Astrocyte (in vitro differentiated cells and primary cell): ENCODE measurements at regions not wholly inside any gene's neighbourhood (a gene's known extent, or its start where the extent isn't known, plus 50 kb on each side); places are given as distances from the start of the nearest gene placed in this dataset.
"Not testable (repeated sequence)": the region's sequence is repeated elsewhere in the genome, so short reads cannot be mapped to it uniquely, and the experiment has no call there.

Source experiments
- DNase-seq: peaks from one replicate; pipeline ENCODE4 v3.0.0-alpha.2; 2010; ENCODE audit warnings: low read depth
- FAIRE-seq: peaks from 2 replicates; lab custom pipeline; 2011; peaks lifted over from hg19 to GRCh38; lab: Jason Lieb, UNC
- H2AFZ ChIP-seq: 2 replicates; pipeline ENCODE4 v1.6.0; 2012; ENCODE audit warnings: low read depth, low read length, inconsistent platforms
- H3K27ac ChIP-seq: 2 replicates; pipeline ENCODE4 v1.5.1; 2011; ENCODE audit warnings: low read depth, low read length, inconsistent platforms
- H3K27me3 ChIP-seq: 2 replicates; pipeline ENCODE4 v1.6.0; 2011; ENCODE audit warnings: low read length, inconsistent platforms; ENCODE audit not compliant: insufficient read depth
- H3K36me3 ChIP-seq: 2 replicates; pipeline ENCODE4 v1.5.1; 2011; ENCODE audit warnings: low read length, inconsistent platforms; ENCODE audit not compliant: insufficient read depth
- H3K4me1 ChIP-seq: 2 replicates; pipeline ENCODE4 v1.5.1; 2011; ENCODE audit warnings: low read length, inconsistent platforms; ENCODE audit not compliant: insufficient read depth
- H3K4me2 ChIP-seq: 2 replicates; pipeline ENCODE4 v1.6.0; 2012; ENCODE audit warnings: low read length, inconsistent platforms
- H3K4me3 ChIP-seq: 2 replicates; pipeline ENCODE4 v1.5.1; 2011; ENCODE audit warnings: low read depth, mild to moderate bottlenecking, low read length, inconsistent platforms; ENCODE audit not compliant: insufficient read depth
- H3K79me2 ChIP-seq: 2 replicates; pipeline ENCODE4 v1.6.0; 2012; ENCODE audit warnings: mild to moderate bottlenecking, low read length, inconsistent platforms; ENCODE audit not compliant: insufficient read depth
- H3K9ac ChIP-seq: 2 replicates; pipeline ENCODE4 v1.6.0; 2012; ENCODE audit warnings: mild to moderate bottlenecking, low read length, inconsistent platforms
- H3K9me3 ChIP-seq: 2 replicates; pipeline ENCODE4 v1.5.1; 2012; ENCODE audit warnings: low read depth, mild to moderate bottlenecking, low read length, inconsistent platforms; ENCODE audit not compliant: insufficient read depth
- H4K20me1 ChIP-seq: 2 replicates; pipeline ENCODE4 v1.6.0; 2012; ENCODE audit warnings: low read length, inconsistent platforms; ENCODE audit not compliant: insufficient read depth
- H3K27ac Mint-ChIP-seq: one replicate; pipeline ENCODE4 v1.8.0; 2021; ENCODE audit warnings: mild to moderate bottlenecking, mixed read lengths; ENCODE audit not compliant: unreplicated experiment
- H3K27me3 Mint-ChIP-seq: one replicate; pipeline ENCODE4 v1.8.0; 2021; ENCODE audit warnings: low read depth, mixed read lengths; ENCODE audit not compliant: unreplicated experiment
- H3K36me3 Mint-ChIP-seq: one replicate; pipeline ENCODE4 v1.8.0; 2021; ENCODE audit warnings: low read depth, mixed read lengths; ENCODE audit not compliant: unreplicated experiment
- H3K4me1 Mint-ChIP-seq: one replicate; pipeline ENCODE4 v1.8.0; 2021; ENCODE audit warnings: low read depth, mixed read lengths; ENCODE audit not compliant: unreplicated experiment
- H3K4me3 Mint-ChIP-seq: one replicate; pipeline ENCODE4 v1.8.0; 2021; ENCODE audit warnings: mild to moderate bottlenecking, moderate library complexity, mixed read lengths; ENCODE audit not compliant: unreplicated experiment
- H3K9me3 Mint-ChIP-seq: one replicate; pipeline ENCODE4 v1.8.0; 2021; ENCODE audit warnings: mild to moderate bottlenecking, mixed read lengths; ENCODE audit not compliant: unreplicated experiment
- CTCF ChIP-seq: IDR thresholded peaks from 2 replicates; pipeline ENCODE4 v1.5.1; 2011; ENCODE audit warnings: low read depth, mild to moderate bottlenecking, inconsistent platforms, low read length, moderate library complexity; ENCODE audit not compliant: insufficient read depth
- EZH2 ChIP-seq: IDR thresholded peaks from 2 replicates; pipeline ENCODE4 v1.6.1; 2012; ENCODE audit warnings: mild to moderate bottlenecking, low read length, inconsistent platforms; ENCODE audit not compliant: insufficient read depth

DNA sequence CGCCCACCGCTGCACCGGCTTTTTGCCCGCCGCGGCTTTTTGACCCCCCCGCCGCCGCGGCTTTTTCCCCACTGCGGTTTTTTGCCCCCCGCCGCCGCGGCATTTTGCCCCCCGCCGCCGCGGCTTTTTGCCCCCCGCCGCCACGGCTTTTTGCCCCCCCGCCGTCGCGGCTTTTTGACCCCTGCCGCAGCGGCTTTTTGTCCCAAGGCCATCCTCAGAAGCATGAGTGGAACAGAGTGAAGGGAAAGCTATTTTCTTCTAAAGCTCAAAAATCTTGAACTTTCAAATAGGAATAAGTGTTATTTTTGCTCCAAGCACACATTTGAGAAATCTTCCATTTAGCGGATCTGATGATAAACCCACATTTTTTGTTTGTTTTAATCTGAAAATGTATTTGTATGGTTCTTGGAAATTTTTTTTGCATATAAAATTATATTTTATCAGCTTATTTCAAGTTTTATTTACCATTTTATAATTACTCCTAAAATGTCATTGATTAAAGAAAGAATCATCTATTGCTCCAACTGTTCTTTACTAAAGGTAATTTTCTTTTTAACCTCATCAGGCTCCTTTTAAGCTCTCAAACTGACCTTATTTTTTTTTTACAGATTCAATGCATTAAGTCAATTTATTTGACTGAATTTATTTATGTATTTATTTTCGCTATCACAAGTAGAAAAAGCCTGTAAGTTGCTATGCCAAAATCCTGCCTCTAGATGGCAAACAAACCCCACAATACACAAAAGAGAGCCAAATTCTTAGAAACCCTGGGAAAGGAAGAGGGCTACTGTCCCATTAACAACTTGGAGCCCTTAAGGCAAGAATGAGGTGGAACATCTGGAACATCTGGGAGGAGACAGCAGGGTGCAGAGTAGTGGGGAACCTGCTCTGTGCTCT lies 460.3 kb downstream of the ZNF33B start:
- not testable (repeated sequence) for H2AFZ ChIP-seq, H3K36me3 Mint-ChIP-seq, H3K36me3 ChIP-seq, H3K9me3 ChIP-seq, H3K4me3 Mint-ChIP-seq, H3K4me2 ChIP-seq, H3K27me3 Mint-ChIP-seq, H3K27me3 ChIP-seq, H3K4me3 ChIP-seq, H3K27ac ChIP-seq, H3K4me1 Mint-ChIP-seq, FAIRE-seq, H4K20me1 ChIP-seq, H3K27ac Mint-ChIP-seq, H3K79me2 ChIP-seq, H3K4me1 ChIP-seq, H3K9ac ChIP-seq
- DNase-seq = peak; percentile 6
- peaks cover 15% of the 10 kb centered on the region for H3K9me3 Mint-ChIP-seq
- peak; percentile 83 for TF ChIP-seq EZH2

- no peaks in the 10 kb centered on the region for H3K9me3 ChIP-seq
- TF ChIP-seq EZH2 (peak; percentile 98), CTCF (no peak)
- no peak overlapping the region for H3K4me2 ChIP-seq
- Mint-ChIP-seq H3K4me1 (no peaks in the 10 kb centered on the region), H3K4me3 (no peak overlapping the region), H3K27me3 (no peaks in the 10 kb centered on the region), H3K36me3 (no peaks in the 10 kb centered on the region), H3K9me3 (peaks cover 15% of the 10 kb centered on the region), H3K27ac (no peak overlapping the region)
- no peak overlapping the region for H3K4me3 ChIP-seq
- DNase-seq (no peak), FAIRE-seq (no peak)
- H3K79me2 ChIP-seq = no peaks in the 10 kb centered on the region
- no peaks in the 10 kb centered on the region for H3K4me1 ChIP-seq
- H4K20me1 ChIP-seq = no peaks in the 10 kb centered on the region
- no peaks in the 10 kb centered on the region for H3K36me3 ChIP-seq
- no peak overlapping the region for H3K9ac ChIP-seq
- peaks cover 3% of the 10 kb centered on the region for H3K27me3 ChIP-seq
- H2AFZ ChIP-seq = no peak overlapping the region
- H3K27ac ChIP-seq = no peak overlapping the region
These were observed 461.1 kb downstream of the ZNF33B start for GRCh38 chr10:42177077-42177792.

- H4K20me1 ChIP-seq = no peaks in the 10 kb centered on the region
- no peaks in the 10 kb centered on the region for H3K4me1 Mint-ChIP-seq
- FAIRE-seq (no peak), DNase-seq (no peak)
- H3K27ac ChIP-seq = no peak overlapping the region
- no peaks in the 10 kb centered on the region for H3K9me3 ChIP-seq
- no peak overlapping the region for H3K4me3 Mint-ChIP-seq
- H3K27me3 Mint-ChIP-seq = no peaks in the 10 kb centered on the region
- no peaks in the 10 kb centered on the region for H3K4me1 ChIP-seq
- H3K4me3 ChIP-seq = no peak overlapping the region
- no peak for TF ChIP-seq CTCF
- TF ChIP-seq EZH2 = no peak
- no peak overlapping the region for H3K27ac Mint-ChIP-seq
- no peaks in the 10 kb centered on the region for H3K27me3 ChIP-seq
- H3K9ac ChIP-seq = no peak overlapping the region
- no peak overlapping the region for H3K4me2 ChIP-seq
- H3K79me2 ChIP-seq = no peaks in the 10 kb centered on the region
- H2AFZ ChIP-seq = no peak overlapping the region
- H3K9me3 Mint-ChIP-seq = peaks cover 21% of the 10 kb centered on the region
- no peaks in the 10 kb centered on the region for H3K36me3 ChIP-seq
- H3K36me3 Mint-ChIP-seq = no peaks in the 10 kb centered on the region
These were observed 487.8 kb downstream of the ZNF33B start for GRCh38 chr10:42150428-42151061.
